ENCODE measurements at regions not wholly inside any gene's neighbourhood (a gene's known extent, or its start where the extent isn't known, plus 50 kb on each side); places are given as distances from the start of the nearest gene placed in this dataset.
"Not testable (repeated sequence)": the region's sequence is repeated elsewhere in the genome, so short reads cannot be mapped to it uniquely, and the experiment has no call there.

- Histone ChIP-seq H3K36me3 (no peaks in the 10 kb centered on the region), H3K4me3 (no peak overlapping the region), H3K4me1 (no peaks in the 10 kb centered on the region), H3K27ac (no peak overlapping the region), H3K27me3 (no peaks in the 10 kb centered on the region), H3K9me3 (no peaks in the 10 kb centered on the region)
- TF ChIP-seq, protein P1, sequence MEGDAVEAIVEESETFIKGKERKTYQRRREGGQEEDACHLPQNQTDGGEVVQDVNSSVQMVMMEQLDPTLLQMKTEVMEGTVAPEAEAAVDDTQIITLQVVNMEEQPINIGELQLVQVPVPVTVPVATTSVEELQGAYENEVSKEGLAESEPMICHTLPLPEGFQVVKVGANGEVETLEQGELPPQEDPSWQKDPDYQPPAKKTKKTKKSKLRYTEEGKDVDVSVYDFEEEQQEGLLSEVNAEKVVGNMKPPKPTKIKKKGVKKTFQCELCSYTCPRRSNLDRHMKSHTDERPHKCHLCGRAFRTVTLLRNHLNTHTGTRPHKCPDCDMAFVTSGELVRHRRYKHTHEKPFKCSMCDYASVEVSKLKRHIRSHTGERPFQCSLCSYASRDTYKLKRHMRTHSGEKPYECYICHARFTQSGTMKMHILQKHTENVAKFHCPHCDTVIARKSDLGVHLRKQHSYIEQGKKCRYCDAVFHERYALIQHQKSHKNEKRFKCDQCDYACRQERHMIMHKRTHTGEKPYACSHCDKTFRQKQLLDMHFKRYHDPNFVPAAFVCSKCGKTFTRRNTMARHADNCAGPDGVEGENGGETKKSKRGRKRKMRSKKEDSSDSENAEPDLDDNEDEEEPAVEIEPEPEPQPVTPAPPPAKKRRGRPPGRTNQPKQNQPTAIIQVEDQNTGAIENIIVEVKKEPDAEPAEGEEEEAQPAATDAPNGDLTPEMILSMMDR (IDR thresholded peaks at IDR 0.05): no peak
- intact Hi-C loops (cut with DNase I): no loop called here
- DNase-seq (ENCODE audit: low spot score in 2 of 2): no peak
Measured at GRCh38 chr3:176623468-176624150, 573.7 kb downstream of the TBL1XR1 start.

GRCh38 chr3:176619833-176620232 is 577.4 kb downstream of the TBL1XR1 start:
- H3K4me1 ChIP-seq: no peaks in the 10 kb centered on the region
- intact Hi-C loops (cut with DNase I): no loop called here
- DNase-seq (ENCODE audit: low spot score in 2 of 2): no peak

GRCh38 chr3:176615826-176616225 is 581.5 kb downstream of the TBL1XR1 start:
- intact Hi-C loops (cut with DNase I): no loop called here
- no peaks in the 10 kb centered on the region for H3K4me1 ChIP-seq
- H3K27me3 ChIP-seq: no peaks in the 10 kb centered on the region
- no peak overlapping the region for H3K27ac ChIP-seq
- H3K4me3 ChIP-seq: no peak overlapping the region
- DNase-seq (ENCODE audit: low spot score in 2 of 2): no peak
- H3K36me3 ChIP-seq: no peaks in the 10 kb centered on the region
- TF ChIP-seq, protein P1 (IDR thresholded peaks at IDR 0.05): no peak
- H3K9me3 ChIP-seq: no peaks in the 10 kb centered on the region

More at GRCh38 chr3:176619833-176620232, 577.4 kb downstream of the TBL1XR1 start:
- Histone ChIP-seq H3K36me3 (no peaks in the 10 kb centered on the region), H3K4me3 (no peak overlapping the region), H3K27me3 (no peaks in the 10 kb centered on the region), H3K9me3 (no peaks in the 10 kb centered on the region), H3K27ac (no peak overlapping the region)
- TF ChIP-seq, protein P1 (IDR thresholded peaks at IDR 0.05): no peak

GRCh38 chr3:176611703-176612102 is 585.6 kb downstream of the TBL1XR1 start:
- Histone ChIP-seq H3K27me3 (no peaks in the 10 kb centered on the region), H3K4me1 (no peaks in the 10 kb centered on the region), H3K36me3 (no peaks in the 10 kb centered on the region), H3K4me3 (no peak overlapping the region), H3K9me3 (no peaks in the 10 kb centered on the region), H3K27ac (no peak overlapping the region)
- TF ChIP-seq, protein P1 (IDR thresholded peaks at IDR 0.05): no peak
- intact Hi-C loops (cut with DNase I): no loop called here
- no peak for DNase-seq (ENCODE audit: low spot score in 2 of 2)

- TF ChIP-seq, protein P1 (IDR thresholded peaks at IDR 0.05): no peak
- H3K27me3 ChIP-seq: no peaks in the 10 kb centered on the region
- H3K4me1 ChIP-seq: no peaks in the 10 kb centered on the region
- no peak for DNase-seq (ENCODE audit: low spot score in 2 of 2)
- no peaks in the 10 kb centered on the region for H3K9me3 ChIP-seq
- H3K36me3 ChIP-seq: no peaks in the 10 kb centered on the region
- intact Hi-C loops (cut with DNase I): no loop called here
- no peak overlapping the region for H3K4me3 ChIP-seq
- no peak overlapping the region for H3K27ac ChIP-seq
Measured at GRCh38 chr3:176609361-176609760, 587.9 kb downstream of the TBL1XR1 start.

DNA sequence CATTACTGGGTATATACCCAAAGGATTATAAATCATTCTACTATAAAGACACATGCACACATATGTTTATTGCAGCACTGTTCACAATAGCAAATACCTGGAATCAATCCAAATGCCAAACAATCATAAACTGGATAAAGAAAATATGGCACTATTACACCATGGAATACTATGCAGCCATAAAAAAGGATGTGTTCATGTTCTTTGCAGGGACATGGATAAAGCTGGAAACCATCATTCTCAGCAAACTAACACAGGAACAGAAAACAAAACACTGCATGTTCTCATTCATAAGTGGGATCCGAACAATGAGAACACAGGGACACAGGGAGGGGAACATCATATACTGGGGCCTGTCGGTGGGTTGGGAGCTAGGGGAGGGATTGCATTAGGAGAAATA is 591.7 kb downstream of the TBL1XR1 start:
- DNase-seq (ENCODE audit: low spot score in 2 of 2); H3K27ac ChIP-seq; H3K36me3 ChIP-seq; H3K27me3 ChIP-seq; H3K9me3 ChIP-seq; H3K4me3 ChIP-seq; H3K4me1 ChIP-seq; intact Hi-C loops (cut with DNase I): not testable (repeated sequence)
